GM23338 (cell line): ENCODE measurements at regions not wholly inside any gene's neighbourhood (a gene's known extent, or its start where the extent isn't known, plus 50 kb on each side); places are given as distances from the start of the nearest gene placed in this dataset.

Source experiments
- ATAC-seq: fragments of 200-7000 bp; cut with Tn5 transposase; 3 replicates; pipeline ENCODE4 v1.9.1; 2020
- DNase-seq: peaks from one replicate; pipeline ENCODE4 v3.0.0-alpha.2; 2015; ENCODE audit warnings: low spot score
- H2AFZ ChIP-seq: fragments of 200-600 bp; sonication (generic); 2 replicates; pipeline ENCODE4 v1.8.0; 2016; ENCODE audit warnings: antibody characterized with exemption, mild to moderate bottlenecking, moderate library complexity
- H3F3A ChIP-seq: fragments of 200-600 bp; sonication (generic); replicated peaks from 2 replicates; pipeline ENCODE4 v1.8.0; 2017; ENCODE audit warnings: antibody characterized with exemption, mixed run types, low read depth
- H3K27ac ChIP-seq: fragments of 200-600 bp; sonication (generic); 2 replicates; pipeline ENCODE4 v1.6.1; 2016; ENCODE audit warnings: low read depth
- H3K27me3 ChIP-seq: fragments of 200-600 bp; sonication (generic); 2 replicates; pipeline ENCODE4 v1.8.0; 2016; ENCODE audit warnings: mild to moderate bottlenecking, mixed run types, moderate library complexity; ENCODE audit not compliant: insufficient read depth
- H3K36me3 ChIP-seq: fragments of 200-600 bp; sonication (generic); 2 replicates; pipeline ENCODE4 v1.8.0; 2016; ENCODE audit warnings: mild to moderate bottlenecking; ENCODE audit not compliant: insufficient read depth
- H3K4me1 ChIP-seq: fragments of 200-600 bp; sonication (generic); 2 replicates; pipeline ENCODE4 v1.8.0; 2016; ENCODE audit warnings: mild to moderate bottlenecking, moderate library complexity; ENCODE audit not compliant: insufficient read depth
- H3K4me2 ChIP-seq: fragments of 200-600 bp; sonication (generic); 2 replicates; pipeline ENCODE4 v1.7.1; 2017; ENCODE audit warnings: mixed run types
- H3K4me3 ChIP-seq: fragments of 200-600 bp; sonication (generic); 2 replicates; pipeline ENCODE4 v1.6.1; 2016; ENCODE audit warnings: mixed run types
- H3K79me2 ChIP-seq: fragments of 200-600 bp; sonication (generic); replicated peaks from 2 replicates; pipeline ENCODE4 v1.8.0; 2017; ENCODE audit warnings: mild to moderate bottlenecking; ENCODE audit not compliant: insufficient read depth
- H3K9me2 ChIP-seq: fragments of 200-600 bp; sonication (generic); 2 replicates; pipeline ENCODE4 v1.8.0; 2017; ENCODE audit not compliant: insufficient read depth
- H4K20me1 ChIP-seq: fragments of 200-600 bp; sonication (generic); replicated peaks from 2 replicates; pipeline ENCODE4 v1.8.0; 2017; ENCODE audit warnings: mild to moderate bottlenecking; ENCODE audit not compliant: insufficient read depth
- H3K27ac Mint-ChIP-seq: 2 replicates; pipeline ENCODE4 v1.8.0; 2020; ENCODE audit warnings: inconsistent platforms, mild to moderate bottlenecking, moderate library complexity, mixed read lengths
- H3K27me3 Mint-ChIP-seq: 3 replicates; pipeline ENCODE4 v1.8.0; 2022; ENCODE audit warnings: low read depth, mild to moderate bottlenecking, moderate library complexity, mixed read lengths, inconsistent platforms; ENCODE audit not compliant: insufficient read depth, poor library complexity
- H3K36me3 Mint-ChIP-seq: 3 replicates; pipeline ENCODE4 v1.8.0; 2021; ENCODE audit warnings: low read depth, mild to moderate bottlenecking, inconsistent platforms, moderate library complexity, mixed read lengths
- H3K4me1 Mint-ChIP-seq: 3 replicates; pipeline ENCODE4 v1.8.0; 2020; ENCODE audit warnings: mild to moderate bottlenecking, inconsistent platforms, mixed read lengths
- H3K4me3 Mint-ChIP-seq: 3 replicates; pipeline ENCODE4 v1.8.0; 2021; ENCODE audit warnings: moderate library complexity, mild to moderate bottlenecking, inconsistent platforms, mixed read lengths
- H3K9me3 Mint-ChIP-seq: 3 replicates; pipeline ENCODE4 v1.8.0; 2020; ENCODE audit warnings: moderate library complexity, mild to moderate bottlenecking, inconsistent platforms, mixed read lengths
- CREB1 ChIP-seq: fragments of 250-450 bp; sonication (Bioruptor Pico); IDR thresholded peaks from 2 replicates; pipeline ENCODE4 v1.5.0; 2020; ENCODE audit warnings: low read depth, mild to moderate bottlenecking, moderate library complexity
- EZH2 ChIP-seq: fragments of 200-600 bp; sonication (generic); IDR thresholded peaks from one replicate; pipeline ENCODE4 v1.8.0; 2017; ENCODE audit warnings: antibody characterized with exemption, mild to moderate bottlenecking, low read depth; ENCODE audit not compliant: unreplicated experiment
- EZH2phosphoT487 ChIP-seq: fragments of 200-600 bp; sonication (generic); IDR thresholded peaks from one replicate; pipeline ENCODE4 v1.8.1; 2018; ENCODE audit warnings: antibody characterized with exemption; ENCODE audit not compliant: unreplicated experiment
- JUNB ChIP-seq: IDR thresholded peaks from one replicate; pipeline ENCODE4 v1.6.1; 2016; ENCODE audit warnings: antibody characterized with exemption; ENCODE audit not compliant: unreplicated experiment
- NANOG ChIP-seq: IDR thresholded peaks from 2 replicates; pipeline ENCODE4 v1.6.1; 2016; ENCODE audit warnings: antibody characterized with exemption, borderline replicate concordance
- POLR2AphosphoS5 ChIP-seq: IDR thresholded peaks from 2 replicates; pipeline ENCODE4 v1.6.1; 2016; ENCODE audit warnings: antibody characterized with exemption, low read depth
- STAT1 ChIP-seq: IDR thresholded peaks from one replicate; pipeline ENCODE4 v1.6.1; 2016; ENCODE audit warnings: antibody characterized with exemption; ENCODE audit not compliant: unreplicated experiment
- ZNF114 ChIP-seq: fragments of 250-450 bp; sonication (Bioruptor Pico); IDR thresholded peaks from 2 replicates; pipeline ENCODE4 v1.5.0; 2020; ENCODE audit warnings: mild to moderate bottlenecking, moderate library complexity
- ZNF331 ChIP-seq: fragments of 250-450 bp; sonication (Bioruptor Pico); IDR thresholded peaks from 2 replicates; pipeline ENCODE4 v1.5.0; 2020; ENCODE audit warnings: low read depth, mild to moderate bottlenecking, moderate library complexity
- TF ChIP-seq, protein P1 (sequence below): IDR thresholded peaks from 2 replicates; pipeline ENCODE4 v1.6.1; 2016; ENCODE audit warnings: antibody characterized with exemption
- TF ChIP-seq, protein P2 (sequence below), 2 experiments: fragments of 200-600 bp in 1 of 2; sonication (generic) in 1 of 2; conservative IDR thresholded peaks; 2 replicates each; pipeline versions ENCODE4 v1.5.1 to v1.6.1; 2016 to 2017; ENCODE audit warnings: antibody characterized with exemption in 2 of 2, low read depth in 2 of 2, mild to moderate bottlenecking in 2 of 2, moderate library complexity in 1 of 2
- TF ChIP-seq, protein P3 (sequence below): IDR thresholded peaks from one replicate; pipeline ENCODE4 v1.6.1; 2018; ENCODE audit warnings: antibody characterized with exemption; ENCODE audit not compliant: unreplicated experiment
- TF ChIP-seq, protein P4 (sequence below): fragments of 250-450 bp; sonication (Bioruptor Pico); IDR thresholded peaks from 2 replicates; pipeline ENCODE4 v1.5.0; 2020; ENCODE audit warnings: mild to moderate bottlenecking, moderate library complexity

DNA sequence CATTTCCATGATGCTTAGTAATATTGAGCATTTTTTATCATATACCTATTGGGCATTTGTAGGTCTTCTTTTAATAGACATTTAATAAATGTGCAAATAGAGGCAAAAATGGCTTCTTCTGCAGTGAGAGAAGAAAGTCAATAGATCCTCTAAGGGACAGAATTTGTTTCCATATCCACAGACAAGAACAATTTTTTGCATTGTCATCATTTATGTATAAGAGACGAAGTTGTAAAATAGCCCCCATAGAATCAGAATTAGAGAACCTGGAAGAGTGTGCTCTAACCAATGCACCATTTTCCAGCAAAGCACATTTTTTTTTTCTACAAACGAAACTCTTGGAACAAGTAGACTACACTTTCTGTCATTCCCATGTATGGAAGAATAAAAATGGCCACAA, 365.1 kb upstream of the PDE3A start:
- no peak overlapping the region for H2AFZ ChIP-seq
- H4K20me1 ChIP-seq: no peaks in the 10 kb centered on the region
- Mint-ChIP-seq H3K27ac (no peak overlapping the region), H3K4me1 (peaks cover 5% of the 10 kb centered on the region; the same call in 2 of the 3 replicates), H3K9me3 (no peaks in the 10 kb centered on the region), H3K36me3 (no peaks in the 10 kb centered on the region), H3K27me3 (no peaks in the 10 kb centered on the region), H3K4me3 (no peak overlapping the region)
- no peak for DNase-seq
- ATAC-seq: no peak
- H3K4me2 ChIP-seq: no peak overlapping the region
- no peak overlapping the region for H3K4me3 ChIP-seq
- H3F3A ChIP-seq: no peaks in the 10 kb centered on the region
- TF ChIP-seq ZNF114 (CRISPR knock-in tag) (no peak), JUNB (no peak), STAT1 (no peak), POLR2AphosphoS5 (no peak), EZH2phosphoT487 (no peak), ZNF331 (no peak), CREB1 (CRISPR knock-in tag) (no peak), NANOG (no peak), EZH2 (no peak)
- TF ChIP-seq, protein P1, sequence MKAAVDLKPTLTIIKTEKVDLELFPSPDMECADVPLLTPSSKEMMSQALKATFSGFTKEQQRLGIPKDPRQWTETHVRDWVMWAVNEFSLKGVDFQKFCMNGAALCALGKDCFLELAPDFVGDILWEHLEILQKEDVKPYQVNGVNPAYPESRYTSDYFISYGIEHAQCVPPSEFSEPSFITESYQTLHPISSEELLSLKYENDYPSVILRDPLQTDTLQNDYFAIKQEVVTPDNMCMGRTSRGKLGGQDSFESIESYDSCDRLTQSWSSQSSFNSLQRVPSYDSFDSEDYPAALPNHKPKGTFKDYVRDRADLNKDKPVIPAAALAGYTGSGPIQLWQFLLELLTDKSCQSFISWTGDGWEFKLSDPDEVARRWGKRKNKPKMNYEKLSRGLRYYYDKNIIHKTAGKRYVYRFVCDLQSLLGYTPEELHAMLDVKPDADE: no peak
- TF ChIP-seq, protein P2, sequence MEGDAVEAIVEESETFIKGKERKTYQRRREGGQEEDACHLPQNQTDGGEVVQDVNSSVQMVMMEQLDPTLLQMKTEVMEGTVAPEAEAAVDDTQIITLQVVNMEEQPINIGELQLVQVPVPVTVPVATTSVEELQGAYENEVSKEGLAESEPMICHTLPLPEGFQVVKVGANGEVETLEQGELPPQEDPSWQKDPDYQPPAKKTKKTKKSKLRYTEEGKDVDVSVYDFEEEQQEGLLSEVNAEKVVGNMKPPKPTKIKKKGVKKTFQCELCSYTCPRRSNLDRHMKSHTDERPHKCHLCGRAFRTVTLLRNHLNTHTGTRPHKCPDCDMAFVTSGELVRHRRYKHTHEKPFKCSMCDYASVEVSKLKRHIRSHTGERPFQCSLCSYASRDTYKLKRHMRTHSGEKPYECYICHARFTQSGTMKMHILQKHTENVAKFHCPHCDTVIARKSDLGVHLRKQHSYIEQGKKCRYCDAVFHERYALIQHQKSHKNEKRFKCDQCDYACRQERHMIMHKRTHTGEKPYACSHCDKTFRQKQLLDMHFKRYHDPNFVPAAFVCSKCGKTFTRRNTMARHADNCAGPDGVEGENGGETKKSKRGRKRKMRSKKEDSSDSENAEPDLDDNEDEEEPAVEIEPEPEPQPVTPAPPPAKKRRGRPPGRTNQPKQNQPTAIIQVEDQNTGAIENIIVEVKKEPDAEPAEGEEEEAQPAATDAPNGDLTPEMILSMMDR (conservative IDR thresholded peaks at IDR 0.05; ENCODE audit: low read depth in 2 of 2): no peak
- TF ChIP-seq, protein P3, sequence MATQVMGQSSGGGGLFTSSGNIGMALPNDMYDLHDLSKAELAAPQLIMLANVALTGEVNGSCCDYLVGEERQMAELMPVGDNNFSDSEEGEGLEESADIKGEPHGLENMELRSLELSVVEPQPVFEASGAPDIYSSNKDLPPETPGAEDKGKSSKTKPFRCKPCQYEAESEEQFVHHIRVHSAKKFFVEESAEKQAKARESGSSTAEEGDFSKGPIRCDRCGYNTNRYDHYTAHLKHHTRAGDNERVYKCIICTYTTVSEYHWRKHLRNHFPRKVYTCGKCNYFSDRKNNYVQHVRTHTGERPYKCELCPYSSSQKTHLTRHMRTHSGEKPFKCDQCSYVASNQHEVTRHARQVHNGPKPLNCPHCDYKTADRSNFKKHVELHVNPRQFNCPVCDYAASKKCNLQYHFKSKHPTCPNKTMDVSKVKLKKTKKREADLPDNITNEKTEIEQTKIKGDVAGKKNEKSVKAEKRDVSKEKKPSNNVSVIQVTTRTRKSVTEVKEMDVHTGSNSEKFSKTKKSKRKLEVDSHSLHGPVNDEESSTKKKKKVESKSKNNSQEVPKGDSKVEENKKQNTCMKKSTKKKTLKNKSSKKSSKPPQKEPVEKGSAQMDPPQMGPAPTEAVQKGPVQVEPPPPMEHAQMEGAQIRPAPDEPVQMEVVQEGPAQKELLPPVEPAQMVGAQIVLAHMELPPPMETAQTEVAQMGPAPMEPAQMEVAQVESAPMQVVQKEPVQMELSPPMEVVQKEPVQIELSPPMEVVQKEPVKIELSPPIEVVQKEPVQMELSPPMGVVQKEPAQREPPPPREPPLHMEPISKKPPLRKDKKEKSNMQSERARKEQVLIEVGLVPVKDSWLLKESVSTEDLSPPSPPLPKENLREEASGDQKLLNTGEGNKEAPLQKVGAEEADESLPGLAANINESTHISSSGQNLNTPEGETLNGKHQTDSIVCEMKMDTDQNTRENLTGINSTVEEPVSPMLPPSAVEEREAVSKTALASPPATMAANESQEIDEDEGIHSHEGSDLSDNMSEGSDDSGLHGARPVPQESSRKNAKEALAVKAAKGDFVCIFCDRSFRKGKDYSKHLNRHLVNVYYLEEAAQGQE: no peak
- TF ChIP-seq, protein P4, sequence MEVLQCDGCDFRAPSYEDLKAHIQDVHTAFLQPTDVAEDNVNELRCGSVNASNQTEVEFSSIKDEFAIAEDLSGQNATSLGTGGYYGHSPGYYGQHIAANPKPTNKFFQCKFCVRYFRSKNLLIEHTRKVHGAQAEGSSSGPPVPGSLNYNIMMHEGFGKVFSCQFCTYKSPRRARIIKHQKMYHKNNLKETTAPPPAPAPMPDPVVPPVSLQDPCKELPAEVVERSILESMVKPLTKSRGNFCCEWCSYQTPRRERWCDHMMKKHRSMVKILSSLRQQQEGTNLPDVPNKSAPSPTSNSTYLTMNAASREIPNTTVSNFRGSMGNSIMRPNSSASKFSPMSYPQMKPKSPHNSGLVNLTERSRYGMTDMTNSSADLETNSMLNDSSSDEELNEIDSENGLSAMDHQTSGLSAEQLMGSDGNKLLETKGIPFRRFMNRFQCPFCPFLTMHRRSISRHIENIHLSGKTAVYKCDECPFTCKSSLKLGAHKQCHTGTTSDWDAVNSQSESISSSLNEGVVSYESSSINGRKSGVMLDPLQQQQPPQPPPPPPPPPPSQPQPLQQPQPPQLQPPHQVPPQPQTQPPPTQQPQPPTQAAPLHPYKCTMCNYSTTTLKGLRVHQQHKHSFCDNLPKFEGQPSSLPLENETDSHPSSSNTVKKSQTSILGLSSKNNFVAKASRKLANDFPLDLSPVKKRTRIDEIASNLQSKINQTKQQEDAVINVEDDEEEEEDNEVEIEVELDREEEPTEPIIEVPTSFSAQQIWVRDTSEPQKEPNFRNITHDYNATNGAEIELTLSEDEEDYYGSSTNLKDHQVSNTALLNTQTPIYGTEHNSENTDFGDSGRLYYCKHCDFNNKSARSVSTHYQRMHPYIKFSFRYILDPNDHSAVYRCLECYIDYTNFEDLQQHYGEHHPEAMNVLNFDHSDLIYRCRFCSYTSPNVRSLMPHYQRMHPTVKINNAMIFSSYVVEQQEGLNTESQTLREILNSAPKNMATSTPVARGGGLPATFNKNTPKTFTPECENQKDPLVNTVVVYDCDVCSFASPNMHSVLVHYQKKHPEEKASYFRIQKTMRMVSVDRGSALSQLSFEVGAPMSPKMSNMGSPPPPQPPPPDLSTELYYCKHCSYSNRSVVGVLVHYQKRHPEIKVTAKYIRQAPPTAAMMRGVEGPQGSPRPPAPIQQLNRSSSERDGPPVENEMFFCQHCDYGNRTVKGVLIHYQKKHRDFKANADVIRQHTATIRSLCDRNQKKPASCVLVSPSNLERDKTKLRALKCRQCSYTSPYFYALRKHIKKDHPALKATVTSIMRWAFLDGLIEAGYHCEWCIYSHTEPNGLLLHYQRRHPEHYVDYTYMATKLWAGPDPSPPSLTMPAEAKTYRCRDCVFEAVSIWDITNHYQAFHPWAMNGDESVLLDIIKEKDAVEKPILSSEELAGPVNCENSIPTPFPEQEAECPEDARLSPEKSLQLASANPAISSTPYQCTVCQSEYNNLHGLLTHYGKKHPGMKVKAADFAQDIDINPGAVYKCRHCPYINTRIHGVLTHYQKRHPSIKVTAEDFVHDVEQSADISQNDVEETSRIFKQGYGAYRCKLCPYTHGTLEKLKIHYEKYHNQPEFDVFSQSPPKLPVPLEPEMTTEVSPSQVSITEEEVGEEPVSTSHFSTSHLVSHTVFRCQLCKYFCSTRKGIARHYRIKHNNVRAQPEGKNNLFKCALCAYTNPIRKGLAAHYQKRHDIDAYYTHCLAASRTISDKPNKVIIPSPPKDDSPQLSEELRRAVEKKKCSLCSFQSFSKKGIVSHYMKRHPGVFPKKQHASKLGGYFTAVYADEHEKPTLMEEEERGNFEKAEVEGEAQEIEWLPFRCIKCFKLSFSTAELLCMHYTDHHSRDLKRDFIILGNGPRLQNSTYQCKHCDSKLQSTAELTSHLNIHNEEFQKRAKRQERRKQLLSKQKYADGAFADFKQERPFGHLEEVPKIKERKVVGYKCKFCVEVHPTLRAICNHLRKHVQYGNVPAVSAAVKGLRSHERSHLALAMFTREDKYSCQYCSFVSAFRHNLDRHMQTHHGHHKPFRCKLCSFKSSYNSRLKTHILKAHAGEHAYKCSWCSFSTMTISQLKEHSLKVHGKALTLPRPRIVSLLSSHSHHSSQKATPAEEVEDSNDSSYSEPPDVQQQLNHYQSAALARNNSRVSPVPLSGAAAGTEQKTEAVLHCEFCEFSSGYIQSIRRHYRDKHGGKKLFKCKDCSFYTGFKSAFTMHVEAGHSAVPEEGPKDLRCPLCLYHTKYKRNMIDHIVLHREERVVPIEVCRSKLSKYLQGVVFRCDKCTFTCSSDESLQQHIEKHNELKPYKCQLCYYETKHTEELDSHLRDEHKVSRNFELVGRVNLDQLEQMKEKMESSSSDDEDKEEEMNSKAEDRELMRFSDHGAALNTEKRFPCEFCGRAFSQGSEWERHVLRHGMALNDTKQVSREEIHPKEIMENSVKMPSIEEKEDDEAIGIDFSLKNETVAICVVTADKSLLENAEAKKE (CRISPR knock-in tag): no peak
- no peaks in the 10 kb centered on the region for H3K79me2 ChIP-seq
- no peaks in the 10 kb centered on the region for H3K27me3 ChIP-seq
- peaks cover 4% of the 10 kb centered on the region; the same call in 1 of the 2 replicates for H3K4me1 ChIP-seq
- no peak overlapping the region for H3K27ac ChIP-seq
- H3K36me3 ChIP-seq: no peaks in the 10 kb centered on the region
- no peaks in the 10 kb centered on the region for H3K9me2 ChIP-seq
